ENCODE measurements at regions not wholly inside any gene's neighbourhood (a gene's known extent, or its start where the extent isn't known, plus 50 kb on each side); places are given as distances from the start of the nearest gene placed in this dataset.

DNA sequence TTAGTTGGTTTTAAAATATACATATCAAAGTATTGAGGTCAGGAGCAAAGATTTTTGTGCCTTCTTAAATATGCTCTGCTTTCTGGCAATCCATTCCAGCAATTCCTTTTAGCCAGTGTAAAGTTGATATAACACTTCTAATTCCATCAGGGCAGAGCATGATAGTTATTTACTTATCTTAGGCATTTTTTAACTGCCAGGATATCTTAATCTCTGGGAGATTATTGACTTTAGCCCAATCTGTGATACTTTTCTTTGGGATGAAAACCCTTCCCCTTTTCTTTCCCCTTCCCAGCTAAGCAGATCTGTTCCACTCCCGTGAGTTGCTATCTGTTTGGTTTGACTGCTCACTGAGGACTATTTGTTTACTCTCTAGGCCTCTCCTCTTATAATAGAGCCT is 168.7 kb upstream of the RSPO3 start:
- H3K27me3 Mint-ChIP-seq (ENCODE audit: low read depth): no peaks in the 10 kb centered on the region
- Histone ChIP-seq H2BK120ac (ENCODE audit: low read depth, low read length, poor library complexity, severe bottlenecking) (no peak overlapping the region), H2AFZ (ENCODE audit: low read length) (no peak overlapping the region), H2AK5ac (ENCODE audit: insufficient read length, low read length) (no peak overlapping the region), H4K8ac (replicated peaks; ENCODE audit: insufficient read length, low read depth, low read length) (no peak overlapping the region), H3T11ph (ENCODE audit: low read length) (no peak overlapping the region), H3K23ac (ENCODE audit: insufficient read length, low read depth, low read length) (no peak overlapping the region), H2BK20ac (ENCODE audit: low read depth, low read length, poor library complexity, severe bottlenecking) (no peak overlapping the region), H2BK5ac (ENCODE audit: insufficient read length, low read length) (no peak overlapping the region), H2BK15ac (ENCODE audit: low read depth, low read length) (no peak overlapping the region), H4K5ac (ENCODE audit: insufficient read length, low read depth, low read length) (no peak overlapping the region), H4K20me1 (ENCODE audit: control insufficient read depth, insufficient read depth, insufficient read length) (no peaks in the 10 kb centered on the region), H3K4me2 (ENCODE audit: insufficient read depth, insufficient read length, low read length) (no peak overlapping the region), H3K27ac (ENCODE audit: insufficient read length, low read depth, low read length) (no peak overlapping the region), H3K9ac (ENCODE audit: extremely low read depth, insufficient read length, low read length) (no peak overlapping the region), H3K79me1 (ENCODE audit: insufficient read depth, low read depth, low read length, poor library complexity, severe bottlenecking) (no peaks in the 10 kb centered on the region), H3K27me3 (ENCODE audit: insufficient read depth, low read length) (no peaks in the 10 kb centered on the region), H3K79me2 (ENCODE audit: insufficient read depth, low read length) (no peaks in the 10 kb centered on the region), H3K18ac (ENCODE audit: insufficient read length, low read depth, low read length) (no peak overlapping the region), H3K56ac (ENCODE audit: insufficient read length, low read depth, low read length) (no peak overlapping the region), H3K9me3 (ENCODE audit: control insufficient read depth, low read depth, low read length) (no peaks in the 10 kb centered on the region), H3K23me2 (ENCODE audit: insufficient read length, low read depth, low read length, poor library complexity, severe bottlenecking) (no peaks in the 10 kb centered on the region), H3K4ac (ENCODE audit: low read depth, low read length) (no peak overlapping the region), H2BK12ac (ENCODE audit: insufficient read length, low read depth, low read length) (no peak overlapping the region), H4K91ac (ENCODE audit: insufficient read length, low read depth, low read length) (no peak overlapping the region), H3K14ac (ENCODE audit: insufficient read depth, low read length) (no peak overlapping the region), H3K4me1 (ENCODE audit: insufficient read depth, low read length) (no peaks in the 10 kb centered on the region)
- no peak for DNase-seq
- no peaks in the 10 kb centered on the region for H3K36me3 Mint-ChIP-seq (ENCODE audit: insufficient read depth in 1 of 3, low read depth in 3 of 3)
- WGBS (ENCODE audit: extremely low coverage, insufficient read length, low lambda C conversion rate): no CpG with 5 or more reads among the region's 1 CpG
- H3K4me3 Mint-ChIP-seq: no peak overlapping the region
- H3K4me1 Mint-ChIP-seq: 0 out of 4 replicates have a peak, but pooled peaks cover 0 to 2% of the 10 kb centered on the region in 2 experiments
- TF ChIP-seq CTCF (conservative IDR thresholded peaks at IDR 0.05): no peak
- H3K27ac Mint-ChIP-seq: no peak overlapping the region
- H3K9me3 Mint-ChIP-seq: no peaks in the 10 kb centered on the region

Data from H9 (cell line).